Cardiac muscle cell (in vitro differentiated cells and primary cell): ENCODE measurements at regions not wholly inside any gene's neighbourhood (a gene's known extent, or its start where the extent isn't known, plus 50 kb on each side); places are given as distances from the start of the nearest gene placed in this dataset.

Experiments
- DNase-seq, 2 donors: peaks; one replicate each; pipeline versions ENCODE4 v3.0.0 to v3.0.0-alpha.2; 2010 to 2017; ENCODE audit warnings: low read depth in 1 of 2, low spot score in 1 of 2
- H3K27ac ChIP-seq: fragments of 200-600 bp; sonication (generic); 2 replicates; pipeline ENCODE4 v1.5.1; 2016
- H3K27me3 ChIP-seq: fragments of 200-600 bp; sonication (generic); 2 replicates; pipeline ENCODE4 v1.6.0; 2016; ENCODE audit warnings: control low read depth
- H3K36me3 ChIP-seq: fragments of 200-600 bp; sonication (generic); 2 replicates; pipeline ENCODE4 v1.5.1; 2016; ENCODE audit warnings: control low read depth
- H3K4me1 ChIP-seq: fragments of 200-600 bp; sonication (generic); 2 replicates; pipeline ENCODE4 v1.8.1; 2017; ENCODE audit warnings: low read depth, mild to moderate bottlenecking, mixed run types
- H3K4me3 ChIP-seq: fragments of 200-600 bp; sonication (generic); 2 replicates; pipeline ENCODE4 v1.5.1; 2016; ENCODE audit warnings: mild to moderate bottlenecking
- H3K9me3 ChIP-seq: fragments of 200-600 bp; sonication (generic); 2 replicates; pipeline ENCODE4 v1.5.1; 2017; ENCODE audit warnings: low read depth, mild to moderate bottlenecking, control low read depth
- TF ChIP-seq, protein P1 (sequence below): IDR thresholded peaks from 2 replicates; pipeline ENCODE4 v1.5.1; 2012; ENCODE audit warnings: low read depth, mild to moderate bottlenecking, low read length

DNA sequence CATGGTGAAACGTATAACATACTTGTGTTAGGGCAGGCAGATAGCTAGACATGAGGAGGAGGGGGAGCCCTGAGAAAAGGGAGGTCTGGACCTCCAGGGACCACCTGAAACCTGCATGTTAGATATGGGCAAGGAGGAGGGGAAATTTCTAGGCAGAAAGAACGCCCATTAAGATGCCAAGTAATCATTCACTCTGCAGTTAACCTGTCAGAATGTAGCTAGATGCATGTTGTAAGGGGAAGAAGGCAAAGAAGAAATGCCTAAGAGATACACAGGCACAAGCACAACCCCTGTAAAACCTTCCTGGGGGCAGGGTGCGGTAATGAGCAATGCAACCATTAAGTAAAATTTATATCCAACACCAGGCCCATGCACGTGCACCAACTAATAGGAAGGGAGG lies 1055.3 kb upstream of the SPRY2 start:
- H3K9me3 ChIP-seq = no peaks in the 10 kb centered on the region
- no peaks in the 10 kb centered on the region for H3K36me3 ChIP-seq
- H3K4me1 ChIP-seq = peaks cover 18% of the 10 kb centered on the region
- H3K4me3 ChIP-seq = no peak overlapping the region
- DNase-seq = no peak
- no peak overlapping the region for H3K27ac ChIP-seq
- H3K27me3 ChIP-seq = no peaks in the 10 kb centered on the region
- TF ChIP-seq, protein P1, sequence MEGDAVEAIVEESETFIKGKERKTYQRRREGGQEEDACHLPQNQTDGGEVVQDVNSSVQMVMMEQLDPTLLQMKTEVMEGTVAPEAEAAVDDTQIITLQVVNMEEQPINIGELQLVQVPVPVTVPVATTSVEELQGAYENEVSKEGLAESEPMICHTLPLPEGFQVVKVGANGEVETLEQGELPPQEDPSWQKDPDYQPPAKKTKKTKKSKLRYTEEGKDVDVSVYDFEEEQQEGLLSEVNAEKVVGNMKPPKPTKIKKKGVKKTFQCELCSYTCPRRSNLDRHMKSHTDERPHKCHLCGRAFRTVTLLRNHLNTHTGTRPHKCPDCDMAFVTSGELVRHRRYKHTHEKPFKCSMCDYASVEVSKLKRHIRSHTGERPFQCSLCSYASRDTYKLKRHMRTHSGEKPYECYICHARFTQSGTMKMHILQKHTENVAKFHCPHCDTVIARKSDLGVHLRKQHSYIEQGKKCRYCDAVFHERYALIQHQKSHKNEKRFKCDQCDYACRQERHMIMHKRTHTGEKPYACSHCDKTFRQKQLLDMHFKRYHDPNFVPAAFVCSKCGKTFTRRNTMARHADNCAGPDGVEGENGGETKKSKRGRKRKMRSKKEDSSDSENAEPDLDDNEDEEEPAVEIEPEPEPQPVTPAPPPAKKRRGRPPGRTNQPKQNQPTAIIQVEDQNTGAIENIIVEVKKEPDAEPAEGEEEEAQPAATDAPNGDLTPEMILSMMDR = no peak

DNA sequence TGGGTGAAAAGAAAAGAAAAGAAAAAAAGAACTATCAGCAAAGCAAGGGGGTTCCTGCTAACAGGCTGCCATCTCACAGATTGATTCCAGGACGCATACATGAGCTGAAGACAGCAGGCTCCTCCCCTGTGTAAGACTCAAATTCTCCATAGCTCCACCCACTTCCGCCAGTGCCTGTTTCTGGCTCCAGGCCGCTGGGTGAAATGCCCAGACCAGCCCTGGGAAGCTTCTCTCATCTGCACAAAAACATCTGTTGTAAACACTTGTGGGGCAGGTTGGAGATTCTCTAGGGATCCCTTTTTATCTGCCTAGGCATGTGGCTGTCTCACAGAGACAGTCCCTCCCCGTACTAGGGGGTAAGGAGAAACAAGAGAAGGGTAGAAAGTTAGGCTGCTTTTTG lies 1054.4 kb upstream of the SPRY2 start:
- TF ChIP-seq, protein P1 = no peak
- Histone ChIP-seq H3K27ac (peak overlapping the region; percentile 58), H3K36me3 (no peaks in the 10 kb centered on the region), H3K4me3 (no peak overlapping the region), H3K27me3 (no peaks in the 10 kb centered on the region), H3K9me3 (no peaks in the 10 kb centered on the region), H3K4me1 (peaks cover 18% of the 10 kb centered on the region)
- DNase-seq = peak; percentile 5 to 66

DNA sequence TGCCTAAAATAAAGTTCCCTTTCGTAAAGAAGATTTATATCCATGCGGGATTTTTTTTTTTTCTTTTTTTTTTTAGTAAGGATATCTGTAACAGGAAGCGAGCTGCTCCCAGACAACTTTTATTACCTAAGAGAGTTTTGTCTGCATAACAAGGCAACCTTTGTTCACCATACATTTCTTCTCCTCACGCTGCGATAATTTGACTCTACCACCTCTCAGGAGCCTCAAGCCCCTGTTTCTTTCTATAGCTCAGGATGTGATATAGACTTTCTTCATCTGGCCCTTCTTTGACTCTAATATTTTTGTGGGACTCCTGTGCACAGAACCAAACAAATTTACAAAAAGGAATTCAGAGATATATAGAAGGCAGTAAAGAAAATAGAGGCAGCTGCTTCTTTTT lies 1053.7 kb upstream of the SPRY2 start:
- TF ChIP-seq, protein P1 = no peak
- Histone ChIP-seq H3K4me3 (no peak overlapping the region), H3K27ac (peak overlapping the region; percentile 22)

DNA sequence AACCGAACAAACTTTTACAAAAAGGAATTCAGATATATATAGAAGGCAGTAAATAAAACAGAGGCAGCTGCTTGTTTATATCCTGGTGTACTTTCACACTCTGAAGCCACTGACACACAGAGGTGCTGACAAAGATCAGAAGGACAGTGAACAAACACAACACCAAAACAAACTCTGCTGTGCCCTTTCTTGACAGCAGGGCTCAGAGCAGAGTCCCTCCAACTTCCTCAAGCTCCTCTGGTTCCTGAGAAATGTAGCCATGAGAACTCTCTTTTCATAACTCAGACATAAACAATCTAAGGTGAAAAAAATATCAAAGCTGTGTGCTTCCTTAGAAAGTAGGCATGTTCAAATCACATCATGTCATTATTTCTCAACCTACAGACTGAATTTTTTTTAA lies 1052.8 kb upstream of the SPRY2 start:
- no peak for DNase-seq
- H3K36me3 ChIP-seq = no peaks in the 10 kb centered on the region
- no peaks in the 10 kb centered on the region for H3K9me3 ChIP-seq
- H3K4me3 ChIP-seq = no peak overlapping the region
- H3K27ac ChIP-seq = peak overlapping the region; percentile 30
- no peaks in the 10 kb centered on the region for H3K27me3 ChIP-seq
- TF ChIP-seq, protein P1 = no peak
- H3K4me1 ChIP-seq = peaks cover 18% of the 10 kb centered on the region

More for the DNA sequence above, 1053.7 kb upstream of the SPRY2 start:
- Histone ChIP-seq H3K36me3 (no peaks in the 10 kb centered on the region), H3K9me3 (no peaks in the 10 kb centered on the region), H3K27me3 (no peaks in the 10 kb centered on the region), H3K4me1 (peaks cover 18% of the 10 kb centered on the region)
- no peak for DNase-seq

DNA sequence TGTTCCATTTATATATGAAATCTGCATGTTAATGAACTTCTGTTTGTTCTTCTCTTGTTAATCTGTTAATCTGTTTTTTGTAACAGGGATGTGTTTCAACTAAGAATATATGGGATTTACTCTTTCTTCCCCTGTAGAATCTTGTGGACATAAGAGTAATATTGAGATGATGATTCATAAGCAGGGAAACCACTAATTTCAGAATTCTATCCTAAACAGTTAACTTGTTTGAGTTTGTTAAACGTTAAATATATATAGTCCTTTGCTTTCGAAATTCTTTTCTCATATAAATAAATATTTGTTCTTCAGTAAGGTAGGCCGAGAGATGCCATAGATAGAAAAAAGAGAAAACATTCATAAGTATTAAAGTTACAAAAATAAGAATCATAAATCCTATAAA lies 1052.2 kb upstream of the SPRY2 start:
- no peaks in the 10 kb centered on the region for H3K9me3 ChIP-seq
- TF ChIP-seq, protein P1 = no peak
- H3K4me1 ChIP-seq = peaks cover 18% of the 10 kb centered on the region
- no peaks in the 10 kb centered on the region for H3K27me3 ChIP-seq
- H3K27ac ChIP-seq = no peak overlapping the region
- no peaks in the 10 kb centered on the region for H3K36me3 ChIP-seq
- H3K4me3 ChIP-seq = no peak overlapping the region
- no peak for DNase-seq

DNA sequence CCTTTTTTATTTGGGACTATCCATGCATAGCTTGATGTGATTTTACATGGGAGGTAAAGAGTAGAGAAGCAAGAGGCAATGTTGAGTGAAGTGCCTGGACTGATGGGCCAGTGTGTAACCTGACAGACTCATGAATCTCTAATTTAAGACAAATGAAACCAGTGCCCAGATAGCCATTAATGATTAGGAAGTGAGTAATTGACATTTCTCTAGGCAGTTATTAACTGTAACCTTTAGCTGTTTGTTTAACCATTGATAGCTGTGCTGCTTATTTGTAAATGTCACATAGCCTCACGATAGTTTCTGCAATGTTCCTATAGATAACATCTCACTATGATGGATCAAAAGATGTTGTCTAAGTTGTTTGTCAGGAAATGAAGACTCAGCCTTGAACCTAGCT lies 1047.5 kb upstream of the SPRY2 start:
- no peak for DNase-seq
- TF ChIP-seq, protein P1 = no peak
- Histone ChIP-seq H3K4me3 (no peak overlapping the region), H3K27ac (no peak overlapping the region), H3K36me3 (no peaks in the 10 kb centered on the region), H3K4me1 (peaks cover 1% of the 10 kb centered on the region), H3K9me3 (no peaks in the 10 kb centered on the region), H3K27me3 (no peaks in the 10 kb centered on the region)
